ENCODE measurements at regions not wholly inside any gene's neighbourhood (a gene's known extent, or its start where the extent isn't known, plus 50 kb on each side); places are given as distances from the start of the nearest gene placed in this dataset.
"Not testable (repeated sequence)": the region's sequence is repeated elsewhere in the genome, so short reads cannot be mapped to it uniquely, and the experiment has no call there.

- no peak for DNase-seq (ENCODE audit: low spot score)
Observed at GRCh38 chr6:40885139-40885774, 153.8 kb downstream of the UNC5CL start.

GRCh38 chr6:40882323-40882997 is 156.6 kb downstream of the UNC5CL start:
- no peak for DNase-seq (ENCODE audit: low spot score)

GRCh38 chr6:40881501-40881900 is 157.5 kb downstream of the UNC5CL start:
- DNase-seq (ENCODE audit: low spot score) = no peak

GRCh38 chr6:40880906-40881305 is 158.1 kb downstream of the UNC5CL start:
- DNase-seq (ENCODE audit: low spot score) = no peak

- no peak for DNase-seq (ENCODE audit: low spot score)
Observed at GRCh38 chr6:40879169-40879568, 159.9 kb downstream of the UNC5CL start.

GRCh38 chr6:40877362-40877761 is 161.7 kb downstream of the UNC5CL start:
- DNase-seq (ENCODE audit: low spot score) = no peak

- no peak for DNase-seq (ENCODE audit: low spot score)
Observed at GRCh38 chr6:40876336-40876735, 162.7 kb downstream of the UNC5CL start.

- DNase-seq (ENCODE audit: low spot score) = no peak
Observed at GRCh38 chr6:40874495-40874894, 164.5 kb downstream of the UNC5CL start.

GRCh38 chr6:40871424-40871823 is 167.6 kb downstream of the UNC5CL start:
- no peak for DNase-seq (ENCODE audit: low spot score)

- DNase-seq (ENCODE audit: low spot score) = not testable (repeated sequence)
Observed at GRCh38 chr6:40868089-40868865, 170.7 kb downstream of the UNC5CL start.

GRCh38 chr6:40867527-40867926 is 171.5 kb downstream of the UNC5CL start:
- DNase-seq (ENCODE audit: low spot score) = not testable (repeated sequence)

- DNase-seq (ENCODE audit: low spot score) = not testable (repeated sequence)
Observed at GRCh38 chr6:40865259-40865658, 173.8 kb downstream of the UNC5CL start.

GRCh38 chr6:40860443-40860842 is 178.6 kb downstream of the UNC5CL start:
- DNase-seq (ENCODE audit: low spot score) = no peak

GRCh38 chr6:40856271-40856670 is 182.8 kb downstream of the UNC5CL start:
- DNase-seq (ENCODE audit: low spot score) = no peak

GRCh38 chr6:40855168-40855880 is 183.7 kb downstream of the UNC5CL start:
- no peak for DNase-seq (ENCODE audit: low spot score)

- DNase-seq (ENCODE audit: low spot score) = no peak
Observed at GRCh38 chr6:40854592-40854991, 184.4 kb downstream of the UNC5CL start.

- DNase-seq (ENCODE audit: low spot score) = peak; percentile 67
Observed at GRCh38 chr6:40852779-40853373, 186.1 kb downstream of the UNC5CL start.

- DNase-seq (ENCODE audit: low spot score) = no peak
Observed at GRCh38 chr6:40849546-40849945, 189.5 kb downstream of the UNC5CL start.

- DNase-seq (ENCODE audit: low spot score) = no peak
Observed at GRCh38 chr6:40848868-40849514, 190.0 kb downstream of the UNC5CL start.

GRCh38 chr6:40848038-40848437 is 191.0 kb downstream of the UNC5CL start:
- DNase-seq (ENCODE audit: low spot score) = no peak

- peak; percentile 74 for DNase-seq (ENCODE audit: low spot score)
Observed at GRCh38 chr6:40845553-40845952, 193.5 kb downstream of the UNC5CL start.

Measured in ecto neural progenitor cell (in vitro differentiated cells).